IMR-90 (cell line): ENCODE measurements at regions not wholly inside any gene's neighbourhood (a gene's known extent, or its start where the extent isn't known, plus 50 kb on each side); places are given as distances from the start of the nearest gene placed in this dataset.

Experiments used
- ATAC-seq: fragments of 200-7000 bp; cut with Tn5 transposase; 2 replicates; pipeline ENCODE4 v1.9.1; 2020; ENCODE audit warnings: low read depth, mild to moderate bottlenecking, moderate library complexity
- BruUV-seq: library from RNA; stranded (reverse); fragments of 400-500 nt; replicated peaks from 2 replicates; lab custom pipeline; 2021; lab: Mats Ljungman, UMichigan
- CTCF ChIA-PET: fragments of 300-600 bp; formaldehyde crosslinking; extraction: SDS; loops from one replicate; lab custom pipeline; 2021; ENCODE audit warnings: antibody characterized with exemption; lab: Yijun Ruan, JAX
- POLR2A ChIA-PET: fragments of 300-600 bp; sonication (Branson Sonifier 250); formaldehyde crosslinking; loops from one replicate; lab custom pipeline; 2022; ENCODE audit warnings: antibody characterized with exemption; ENCODE audit not compliant: unreplicated experiment; lab: Charles Lee
- DNase-seq: peaks from one replicate; pipeline ENCODE4 v3.0.0; 2013
- H2AFZ ChIP-seq: replicated peaks from 2 replicates; pipeline ENCODE3; 2013; ENCODE audit warnings: low read length, mild to moderate bottlenecking; ENCODE audit not compliant: poor library complexity
- H2AK5ac ChIP-seq: 2 replicates; pipeline ENCODE4 v1.6.1; 2013; ENCODE audit warnings: low read depth, low read length, inconsistent platforms
- H2AK9ac ChIP-seq: replicated peaks from 2 replicates; pipeline ENCODE3; 2013; ENCODE audit warnings: mild to moderate bottlenecking, low read depth, low read length, moderate library complexity; ENCODE audit not compliant: poor library complexity
- H2BK120ac ChIP-seq: 2 replicates; pipeline ENCODE4 v1.6.1; 2013; ENCODE audit warnings: low read depth, low read length, inconsistent platforms
- H2BK15ac ChIP-seq: 3 replicates; pipeline ENCODE4 v1.6.1; 2013; ENCODE audit warnings: low read depth, low read length, inconsistent platforms
- H2BK20ac ChIP-seq: 2 replicates; pipeline ENCODE4 v1.6.1; 2013; ENCODE audit warnings: low read depth, mild to moderate bottlenecking, inconsistent platforms, low read length, moderate library complexity
- H2BK5ac ChIP-seq: 2 replicates; pipeline ENCODE4 v1.6.1; 2013; ENCODE audit warnings: mild to moderate bottlenecking, low read depth, low read length, inconsistent platforms; ENCODE audit not compliant: poor library complexity, severe bottlenecking
- H3K14ac ChIP-seq: replicated peaks from 2 replicates; pipeline ENCODE4 v1.6.1; 2013; ENCODE audit warnings: low read depth, low read length, inconsistent platforms
- H3K18ac ChIP-seq: 2 replicates; pipeline ENCODE4 v1.6.1; 2013; ENCODE audit warnings: low read depth, low read length, control low read depth
- H3K23ac ChIP-seq: 2 replicates; pipeline ENCODE4 v1.6.1; 2013; ENCODE audit warnings: low read depth, low read length, inconsistent platforms
- H3K27ac ChIP-seq: 2 replicates; pipeline ENCODE4 v1.5.1; 2013; ENCODE audit warnings: mild to moderate bottlenecking, control low read depth, low read length; ENCODE audit not compliant: insufficient read depth
- H3K27me3 ChIP-seq: 2 replicates; pipeline ENCODE4 v1.6.1; 2013; ENCODE audit warnings: low read length; ENCODE audit not compliant: control insufficient read depth, insufficient read depth
- H3K36me3 ChIP-seq: 2 replicates; pipeline ENCODE4 v1.6.1; 2013; ENCODE audit warnings: low read length, mixed read lengths; ENCODE audit not compliant: control insufficient read depth, insufficient read depth
- H3K4ac ChIP-seq: 2 replicates; pipeline ENCODE4 v1.6.1; 2013; ENCODE audit warnings: low read depth, low read length, inconsistent platforms
- H3K4me1 ChIP-seq: 2 replicates; pipeline ENCODE4 v1.6.1; 2013; ENCODE audit warnings: low read length, mixed read lengths; ENCODE audit not compliant: control insufficient read depth, insufficient read depth
- H3K4me2 ChIP-seq: 2 replicates; pipeline ENCODE4 v1.6.1; 2013; ENCODE audit warnings: low read depth, mild to moderate bottlenecking, control low read depth, low read length, moderate library complexity
- H3K4me3 ChIP-seq: 2 replicates; pipeline ENCODE4 v1.5.1; 2013; ENCODE audit warnings: low read depth, mild to moderate bottlenecking, control low read depth, low read length, moderate library complexity; ENCODE audit not compliant: insufficient read depth
- H3K56ac ChIP-seq: 2 replicates; pipeline ENCODE4 v1.6.1; 2013; ENCODE audit warnings: low read length, inconsistent platforms; ENCODE audit not compliant: insufficient read depth; ENCODE audit errors: extremely low read depth
- H3K79me1 ChIP-seq, 2 experiments: 2 replicates each; pipeline ENCODE4 v1.6.1; 2013; ENCODE audit warnings: low read length in 2 of 2, inconsistent platforms in 1 of 2, low read depth in 1 of 2
- H3K9ac ChIP-seq: 2 replicates; pipeline ENCODE4 v1.6.1; 2013; ENCODE audit warnings: low read depth, low read length, control low read depth
- H3K9me1 ChIP-seq: 2 replicates; pipeline ENCODE4 v1.6.1; 2013; ENCODE audit warnings: low read length, inconsistent platforms; ENCODE audit not compliant: insufficient read depth
- H3K9me3 ChIP-seq: 2 replicates; pipeline ENCODE4 v1.6.1; 2013; ENCODE audit warnings: low read length; ENCODE audit not compliant: control insufficient read depth, insufficient read depth
- H4K20me1 ChIP-seq: 2 replicates; pipeline ENCODE4 v1.6.1; 2013; ENCODE audit warnings: low read length, inconsistent platforms; ENCODE audit not compliant: insufficient read depth
- H4K5ac ChIP-seq: 2 replicates; pipeline ENCODE4 v1.6.1; 2013; ENCODE audit warnings: mild to moderate bottlenecking, low read depth, low read length, control low read depth
- H4K8ac ChIP-seq, 2 experiments: 2 replicates each; pipeline ENCODE4 v1.6.1; 2013; ENCODE audit warnings: low read depth in 2 of 2, low read length in 2 of 2, control low read depth in 1 of 2, inconsistent platforms in 1 of 2
- H4K91ac ChIP-seq: 2 replicates; pipeline ENCODE4 v1.6.1; 2013; ENCODE audit warnings: low read depth, low read length, inconsistent platforms; ENCODE audit not compliant: insufficient read depth
- BHLHE40 ChIP-seq: fragments of 150-350 bp; IDR thresholded peaks from 2 replicates; pipeline ENCODE4 v1.6.1; 2016; ENCODE audit warnings: mild to moderate bottlenecking, low read depth, low read length
- CEBPB ChIP-seq: IDR thresholded peaks from 2 replicates; pipeline ENCODE4 v1.6.1; 2012; ENCODE audit warnings: low read depth, low read length, improper control_type of control experiment
- CHD1 ChIP-seq: IDR thresholded peaks from 2 replicates; pipeline ENCODE4 v1.6.1; 2012; ENCODE audit warnings: low read depth, low read length, improper control_type of control experiment
- CTCF ChIP-seq: conservative IDR thresholded peaks from 2 replicates; pipeline ENCODE4 v1.5.1; 2012; ENCODE audit warnings: mild to moderate bottlenecking, low read depth, low read length, improper control_type of control experiment
- ELK1 ChIP-seq: fragments of 150-350 bp; IDR thresholded peaks from 2 replicates; pipeline ENCODE4 v1.6.1; 2016; ENCODE audit warnings: low read depth, mild to moderate bottlenecking, low read length, moderate library complexity, borderline replicate concordance
- MAFK ChIP-seq: IDR thresholded peaks from 2 replicates; pipeline ENCODE4 v1.6.1; 2012; ENCODE audit warnings: low read depth, low read length, improper control_type of control experiment
- MAZ ChIP-seq: IDR thresholded peaks from 2 replicates; pipeline ENCODE4 v1.6.1; 2012; ENCODE audit warnings: low read depth, mild to moderate bottlenecking, low read length, improper control_type of control experiment, moderate library complexity, borderline replicate concordance
- POLR2A ChIP-seq: IDR thresholded peaks from 2 replicates; pipeline ENCODE4 v1.6.1; 2012; ENCODE audit warnings: mild to moderate bottlenecking, low read depth, low read length
- RAD21 ChIP-seq: IDR thresholded peaks from 2 replicates; pipeline ENCODE4 v1.6.1; 2012; ENCODE audit warnings: low read length, improper control_type of control experiment
- RCOR1 ChIP-seq: IDR thresholded peaks from 2 replicates; pipeline ENCODE4 v1.6.1; 2012; ENCODE audit warnings: mild to moderate bottlenecking, low read length, improper control_type of control experiment; ENCODE audit not compliant: insufficient replicate concordance
- SMC3 ChIP-seq: fragments of 150-350 bp; IDR thresholded peaks from 2 replicates; pipeline ENCODE4 v1.6.1; 2016; ENCODE audit warnings: low read depth, mild to moderate bottlenecking, antibody characterized with exemption, low read length, moderate library complexity
- USF2 ChIP-seq: fragments of 150-350 bp; IDR thresholded peaks from 2 replicates; pipeline ENCODE4 v1.6.1; 2017; ENCODE audit warnings: mild to moderate bottlenecking, antibody characterized with exemption, low read length, low read depth
- WGBS, 2 experiments: methylation state at CpG; one replicate each; pipeline versions ENCODE4 v1.1.5 to v1.1.7; 2013; ENCODE audit warnings: missing lambda C conversion rate in 2 of 2; ENCODE audit not compliant: insufficient read length in 1 of 2; ENCODE audit errors: extremely low coverage in 2 of 2; 5-methylcytosine and 5-hydroxymethylcytosine counted together
- dilution Hi-C: fragments of 300-500 bp; cut with HindIII; formaldehyde crosslinking; loops from one replicate; pipeline ENCODE4 v1.14.3; 2018; ENCODE audit warnings: low sequenced_read_pairs; ENCODE audit not compliant: unreplicated experiment
- in situ Hi-C: fragments of 300-500 bp; cut with MboI; formaldehyde crosslinking; loops from 3 replicates; pipeline ENCODE4 v1.14.3; 2019; ENCODE audit warnings: low sequenced_read_pairs, inconsistent platforms, mixed read lengths
- intact Hi-C: fragments of 100-400 bp; cut with micrococcal nuclease; formaldehyde crosslinking; loops from 2 replicates; pipeline ENCODE4 v1.10.0; 2022

GRCh38 chr18:78006006-78006773, 756.5 kb downstream of the GALR1 start:
- dilution Hi-C loops (no loop called here), intact Hi-C loops (no loop called here), in situ Hi-C loops (no loop called here)
- H3K9me1 ChIP-seq: no peaks in the 10 kb centered on the region
- no peak overlapping the region for H3K4me3 ChIP-seq
- ChIA-PET POLR2A (no interaction called here), CTCF (interaction anchor here (1.0 kb wide), 1 partner anchor 10 kb away, joined by 3 read pairs; no protein-coding TSS in a partner anchor)
- 30% methylated on average over 5 of the region's 9 CpGs; no CpG with 5 or more reads in 1 of the 2 experiments for whole genome bisulfite sequencing, 2 experiments
- H2AK5ac ChIP-seq: no peak overlapping the region
- no peak overlapping the region for H4K5ac ChIP-seq
- no peak overlapping the region for H2BK120ac ChIP-seq
- no peak overlapping the region for H3K23ac ChIP-seq
- no peak overlapping the region for H3K56ac ChIP-seq
- no peak overlapping the region for H3K27ac ChIP-seq
- H3K4me1 ChIP-seq: no peaks in the 10 kb centered on the region
- H4K91ac ChIP-seq: no peak overlapping the region
- H3K18ac ChIP-seq: no peak overlapping the region
- H4K8ac ChIP-seq: no peak overlapping the region
- H2AK9ac ChIP-seq: no peak overlapping the region
- no peak overlapping the region for H2BK5ac ChIP-seq
- H2BK20ac ChIP-seq: no peak overlapping the region
- H3K9ac ChIP-seq: no peak overlapping the region
- H3K14ac ChIP-seq: no peak overlapping the region
- H3K27me3 ChIP-seq: no peaks in the 10 kb centered on the region
- H2BK15ac ChIP-seq: no peak overlapping the region
- TF ChIP-seq CTCF: no peak
- no peak for TF ChIP-seq POLR2A
- TF ChIP-seq CEBPB: no peak
- no peak for TF ChIP-seq RCOR1
- TF ChIP-seq CHD1: no peak
- TF ChIP-seq RAD21: no peak
- no peak for TF ChIP-seq MAFK
- no peak for TF ChIP-seq BHLHE40
- no peak for TF ChIP-seq ELK1
- TF ChIP-seq USF2: no peak
- no peak for TF ChIP-seq SMC3
- no peak for TF ChIP-seq MAZ
- H3K4me2 ChIP-seq: no peak overlapping the region
- DNase-seq (no peak), ATAC-seq (no peak)
- no peak overlapping the region for H2AFZ ChIP-seq
- no TSS peak for BruUV-seq
- H3K36me3 ChIP-seq: no peaks in the 10 kb centered on the region
- H4K20me1 ChIP-seq: no peaks in the 10 kb centered on the region
- no peaks in the 10 kb centered on the region for H3K79me1 ChIP-seq
- peaks cover 18% of the 10 kb centered on the region for H3K9me3 ChIP-seq
- no peak overlapping the region for H3K4ac ChIP-seq
